Epithelial cell of proximal tubule (primary cell): ENCODE measurements at regions not wholly inside any gene's neighbourhood (a gene's known extent, or its start where the extent isn't known, plus 50 kb on each side); places are given as distances from the start of the nearest gene placed in this dataset.

Experiments
- DNase-seq: peaks from one replicate; pipeline ENCODE4 v3.0.0-alpha.2; 2011; ENCODE audit warnings: low read depth
- H3K4me3 ChIP-seq: 2 replicates; pipeline ENCODE4 v1.5.1; 2011; ENCODE audit warnings: low read depth, mild to moderate bottlenecking, low read length
- CTCF ChIP-seq: conservative IDR thresholded peaks from 2 replicates; pipeline ENCODE4 v1.5.1; 2012; ENCODE audit warnings: low read depth, mild to moderate bottlenecking, low read length

- no peak for TF ChIP-seq CTCF
- H3K4me3 ChIP-seq = peak overlapping the region; percentile 53
- DNase-seq = peak; percentile 57
These were observed 805.3 kb downstream of the USP25 start for GRCh38 chr21:16535102-16535422.

- H3K4me3 ChIP-seq = peak overlapping the region; percentile 53
- DNase-seq = no peak
- no peak for TF ChIP-seq CTCF
These were observed 805.8 kb downstream of the USP25 start for GRCh38 chr21:16535626-16536025.

- no peak for TF ChIP-seq CTCF
- peak overlapping the region; percentile 33 for H3K4me3 ChIP-seq
These were observed 806.4 kb downstream of the USP25 start for GRCh38 chr21:16536140-16536539.

GRCh38 chr21:16536643-16537434 lies 807.1 kb downstream of the USP25 start:
- H3K4me3 ChIP-seq = peak overlapping the region; percentile 51
- TF ChIP-seq CTCF = no peak
- no peak for DNase-seq

More at GRCh38 chr21:16536140-16536539, 806.4 kb downstream of the USP25 start:
- DNase-seq = no peak

GRCh38 chr21:16537501-16537900 lies 807.7 kb downstream of the USP25 start:
- no peak for DNase-seq
- peak overlapping the region; percentile 51 for H3K4me3 ChIP-seq
- no peak for TF ChIP-seq CTCF

- H3K4me3 ChIP-seq = no peak overlapping the region
- DNase-seq = no peak
- TF ChIP-seq CTCF = no peak
These were observed 808.6 kb downstream of the USP25 start for GRCh38 chr21:16538405-16538804.

- TF ChIP-seq CTCF = no peak
- no peak overlapping the region for H3K4me3 ChIP-seq
- no peak for DNase-seq
These were observed 809.2 kb downstream of the USP25 start for GRCh38 chr21:16538936-16539440.
